ENCODE measurements at regions not wholly inside any gene's neighbourhood (a gene's known extent, or its start where the extent isn't known, plus 50 kb on each side); places are given as distances from the start of the nearest gene placed in this dataset.
"Not testable (repeated sequence)": the region's sequence is repeated elsewhere in the genome, so short reads cannot be mapped to it uniquely, and the experiment has no call there.

DNA sequence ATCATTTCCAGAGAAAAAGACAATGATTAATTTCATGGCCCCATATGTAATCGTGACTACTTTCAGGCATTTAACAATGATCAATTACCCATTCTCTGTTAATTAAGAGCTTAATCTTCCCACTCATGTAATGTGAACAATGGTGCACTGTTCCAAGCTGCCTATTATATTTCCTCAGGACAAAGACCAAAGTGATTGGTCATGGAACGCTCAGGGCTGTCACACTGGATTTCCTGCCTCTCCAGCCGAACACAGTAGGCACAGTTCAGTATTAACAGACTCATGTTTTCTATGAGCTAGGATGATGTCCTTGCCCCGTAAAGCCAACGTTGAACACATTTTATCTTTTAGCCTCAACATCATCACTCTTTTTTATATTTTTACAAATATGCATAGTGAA lies 142.7 kb upstream of the FZD8 start:
- no peak for DNase-seq (ENCODE audit: low spot score)

DNA sequence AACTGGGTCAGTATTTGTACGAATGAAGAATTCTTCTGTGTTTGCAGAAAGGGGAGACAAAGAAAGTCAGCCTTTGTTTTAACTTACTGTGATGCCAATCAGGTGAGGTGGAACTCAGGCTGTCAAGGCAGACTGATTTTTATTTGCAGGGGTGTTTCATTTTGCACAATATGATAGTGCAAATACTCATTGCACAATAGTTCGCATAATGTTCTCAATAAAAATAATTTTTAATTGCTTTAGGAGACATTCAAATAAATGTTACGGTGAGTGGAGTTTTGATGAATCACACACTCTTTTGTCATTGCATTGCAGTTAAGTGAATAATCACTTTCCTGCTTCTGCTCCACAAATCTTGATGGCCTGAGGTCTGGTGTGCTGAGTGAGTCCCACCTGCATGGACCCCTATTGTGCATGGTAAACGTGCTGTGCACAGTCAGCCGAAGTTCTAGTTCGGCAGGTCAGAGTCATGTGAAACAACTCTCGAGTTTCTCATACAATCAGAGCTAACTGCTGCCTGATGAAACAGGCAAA lies 141.3 kb upstream of the FZD8 start:
- DNase-seq (ENCODE audit: low spot score) = no peak

DNA sequence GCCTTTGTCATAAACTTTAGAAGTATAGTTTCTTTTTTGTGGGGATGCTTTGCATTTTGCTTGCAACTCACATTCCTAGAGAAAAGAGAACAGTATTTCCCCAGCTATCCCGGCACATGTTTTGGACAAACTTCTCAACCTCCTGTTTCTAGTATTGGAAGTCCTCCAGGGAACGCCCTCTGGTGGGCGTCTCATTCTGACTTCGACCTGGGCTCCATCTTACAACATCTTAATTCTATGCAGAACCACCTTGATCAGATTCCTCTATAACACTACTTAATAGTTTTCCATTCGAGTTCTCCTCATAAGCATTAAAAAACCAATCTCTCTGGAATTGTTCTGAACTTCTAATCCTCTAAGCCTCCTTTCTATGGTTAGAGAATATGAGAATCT lies 139.5 kb upstream of the FZD8 start:
- no peak for DNase-seq (ENCODE audit: low spot score)

DNA sequence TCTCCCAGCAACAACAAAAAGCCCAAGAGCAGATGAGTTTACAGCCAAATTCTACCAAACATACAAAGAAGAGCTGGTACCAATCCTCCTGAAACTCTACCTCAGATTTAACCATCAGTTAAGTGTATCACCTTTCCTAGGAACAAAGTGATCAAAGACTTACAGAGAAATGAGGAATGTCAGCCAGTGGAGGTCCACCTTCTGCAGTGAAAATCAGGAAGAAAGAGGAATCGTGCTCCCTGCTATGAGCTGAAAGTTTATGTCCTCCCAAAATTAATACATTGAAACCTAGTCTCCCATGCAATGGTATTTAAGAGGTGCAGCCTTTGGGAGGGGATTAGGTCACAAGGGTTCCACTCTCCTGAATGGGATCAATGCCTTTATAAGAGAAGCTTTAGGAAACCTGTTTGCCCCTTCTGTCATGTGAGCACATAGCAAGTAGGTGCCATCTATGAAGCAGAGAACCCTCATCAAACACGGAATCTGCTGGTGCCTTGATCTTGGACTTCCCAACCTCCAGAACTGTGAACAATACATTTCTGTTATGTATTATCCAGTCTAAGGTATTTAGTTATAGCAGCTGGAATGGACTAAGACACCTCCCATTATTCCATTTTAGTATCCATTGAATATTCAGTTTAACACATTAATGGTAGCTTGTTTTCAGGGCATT lies 139.0 kb upstream of the FZD8 start:
- peak; percentile 16 for DNase-seq (ENCODE audit: low spot score)

DNA sequence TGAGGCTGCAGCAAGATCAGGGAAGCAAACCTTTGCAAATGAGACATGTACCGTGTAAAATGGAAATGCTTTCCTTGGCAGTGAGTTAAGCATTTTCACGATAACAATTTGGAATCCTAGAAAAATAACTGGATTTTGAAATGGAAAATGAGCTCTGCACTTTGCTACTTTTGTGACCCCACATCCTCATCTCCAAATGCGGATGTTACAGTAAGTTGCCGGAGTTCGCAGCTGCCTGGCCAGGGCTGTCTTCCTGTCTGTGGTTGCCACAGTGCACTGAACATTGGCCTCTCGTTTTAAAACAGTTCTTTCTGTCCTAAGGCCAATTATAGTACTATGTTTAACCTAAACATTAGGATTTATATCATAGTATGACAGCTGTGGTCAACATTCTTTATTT lies 136.2 kb upstream of the FZD8 start:
- no peak for DNase-seq (ENCODE audit: low spot score)

DNA sequence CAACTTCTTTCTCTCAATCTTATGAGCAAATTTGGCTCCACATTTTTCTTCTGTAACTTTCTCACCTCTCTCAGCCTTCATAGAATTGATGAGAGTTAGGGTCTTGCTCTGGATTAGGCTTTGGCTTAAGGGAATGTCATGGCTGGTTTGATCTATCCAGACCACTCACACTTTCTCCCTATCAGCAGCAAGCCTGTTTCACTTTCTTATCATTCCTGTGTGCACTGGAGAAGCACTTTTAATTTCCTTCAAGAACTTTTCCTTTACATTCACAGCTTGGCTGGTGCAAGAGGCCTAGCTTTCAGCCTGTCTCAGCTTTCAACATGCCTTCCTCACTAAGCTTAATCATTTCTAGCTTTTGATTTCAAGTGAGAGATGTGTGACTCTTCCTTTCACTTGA lies 134.5 kb upstream of the FZD8 start:
- DNase-seq (ENCODE audit: low spot score) = not testable (repeated sequence)

DNA sequence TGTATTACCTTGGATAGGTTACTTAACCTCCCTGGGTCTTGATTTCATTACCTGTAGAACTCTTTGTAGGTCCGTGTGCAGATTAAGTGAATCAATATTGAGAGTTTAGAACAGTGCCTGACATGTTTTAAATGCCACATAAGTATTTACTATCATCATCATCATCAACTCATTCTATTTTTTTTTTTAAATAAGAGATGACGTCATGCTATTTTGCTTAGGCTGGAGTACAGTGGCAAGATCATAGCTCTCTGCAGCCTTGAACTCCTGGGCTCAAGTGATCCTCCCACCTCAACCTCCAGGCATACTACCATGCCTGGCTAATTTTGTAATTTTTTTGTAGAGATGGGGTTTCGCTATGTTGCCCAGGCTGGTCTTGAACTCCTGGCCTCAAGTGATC lies 132.0 kb upstream of the FZD8 start:
- DNase-seq (ENCODE audit: low spot score) = no peak

DNA sequence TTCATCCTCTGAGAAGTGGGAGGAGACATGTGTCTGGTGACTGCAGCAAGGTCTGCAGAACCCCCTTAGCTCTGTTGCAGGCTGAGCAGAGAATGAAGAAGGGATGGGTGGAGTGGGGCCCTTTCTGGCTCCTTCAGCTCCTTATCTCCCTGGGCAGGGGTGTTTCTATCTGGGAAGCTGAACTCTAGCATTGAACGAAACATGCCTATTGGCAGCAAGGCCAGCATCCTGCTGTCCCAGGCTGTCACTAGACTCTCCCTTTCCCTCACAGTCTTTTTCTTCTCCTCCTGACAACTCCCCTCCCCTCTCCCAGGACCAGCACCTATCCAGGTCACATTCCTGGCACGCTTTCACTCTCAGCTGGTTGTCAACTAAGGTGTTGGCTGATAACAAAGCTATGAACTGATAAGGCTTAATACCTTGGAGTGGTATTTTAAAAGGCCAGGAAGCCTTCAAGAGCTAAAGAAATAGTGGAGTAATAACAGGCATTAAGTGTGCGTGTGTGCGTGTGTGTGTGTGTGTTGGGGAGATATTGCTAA lies 128.8 kb upstream of the FZD8 start:
- DNase-seq (ENCODE audit: low spot score) = no peak

DNA sequence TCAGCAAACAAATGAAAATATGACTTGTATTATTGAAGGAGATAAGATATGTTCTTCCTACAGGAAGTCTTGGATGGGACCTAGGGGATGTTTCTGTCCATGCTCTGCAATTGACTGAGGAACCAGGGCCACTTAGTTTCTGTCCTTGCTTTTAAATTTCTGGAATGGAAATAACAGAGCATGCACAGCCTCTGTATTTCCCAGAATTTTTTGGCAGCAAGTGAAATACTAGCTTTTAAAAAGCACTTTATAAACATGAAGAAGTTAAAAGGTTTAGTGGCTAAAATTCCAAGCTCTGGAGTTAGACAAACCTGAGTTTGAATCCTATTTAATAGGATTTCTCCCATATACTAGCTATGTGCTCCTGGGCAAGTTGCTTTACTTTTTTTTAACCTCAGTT lies 127.7 kb upstream of the FZD8 start:
- DNase-seq (ENCODE audit: low spot score) = no peak

DNA sequence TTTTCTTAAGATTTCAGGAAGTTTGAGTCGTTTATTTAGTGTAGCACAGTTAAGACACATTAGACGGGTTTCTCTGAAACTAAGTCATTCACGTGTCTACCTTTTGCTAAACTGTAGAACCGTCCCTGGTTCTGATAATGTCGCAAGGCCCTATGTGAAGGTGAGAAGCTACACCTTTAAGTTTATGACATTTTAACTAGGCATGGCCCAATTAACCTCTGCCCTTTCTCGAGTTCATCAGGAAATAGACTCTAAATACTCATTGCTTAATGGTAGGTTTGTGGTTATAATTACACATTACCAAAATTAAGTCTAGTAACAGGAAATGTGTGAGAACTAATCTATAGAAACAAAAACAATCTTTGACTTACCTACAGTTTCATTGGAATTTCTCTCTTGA lies 126.6 kb upstream of the FZD8 start:
- DNase-seq (ENCODE audit: low spot score) = no peak

DNA sequence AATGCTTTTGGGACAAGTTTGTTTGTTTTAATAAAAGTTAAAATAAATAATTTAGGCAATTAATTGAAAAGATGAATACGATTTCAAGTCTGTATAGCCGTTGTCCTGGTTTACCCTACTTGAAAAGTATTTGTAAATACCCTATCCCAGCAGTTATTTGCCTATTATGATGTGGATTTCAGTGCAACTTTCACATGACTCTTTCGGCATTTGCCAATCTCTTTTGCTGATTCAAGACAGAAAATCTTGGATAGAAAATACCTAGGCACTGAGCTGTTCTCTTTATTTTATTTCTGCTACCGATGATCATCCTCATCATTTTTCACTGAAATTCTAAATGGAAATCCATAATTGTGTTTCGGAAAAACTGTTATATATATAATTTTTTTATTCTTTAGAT lies 125.9 kb upstream of the FZD8 start:
- DNase-seq (ENCODE audit: low spot score) = no peak

DNA sequence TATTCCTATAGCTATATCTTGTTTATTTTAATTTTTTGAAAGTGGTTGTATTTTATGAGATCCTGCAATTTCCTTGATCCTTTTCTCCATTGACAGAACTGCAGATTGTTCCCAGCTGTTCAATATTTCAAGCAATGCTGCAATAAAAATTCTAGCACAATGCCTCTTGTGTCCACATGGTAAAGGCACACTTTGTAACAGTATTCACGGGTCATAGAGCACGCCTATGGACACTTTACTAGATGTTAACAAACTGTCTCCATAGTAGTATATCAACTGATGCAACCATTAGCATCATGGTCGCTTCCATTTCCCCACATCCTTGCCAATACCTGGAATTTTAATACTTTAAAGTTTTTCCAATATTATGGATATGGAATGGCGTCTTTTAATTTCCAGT lies 123.9 kb upstream of the FZD8 start:
- DNase-seq (ENCODE audit: low spot score) = no peak

DNA sequence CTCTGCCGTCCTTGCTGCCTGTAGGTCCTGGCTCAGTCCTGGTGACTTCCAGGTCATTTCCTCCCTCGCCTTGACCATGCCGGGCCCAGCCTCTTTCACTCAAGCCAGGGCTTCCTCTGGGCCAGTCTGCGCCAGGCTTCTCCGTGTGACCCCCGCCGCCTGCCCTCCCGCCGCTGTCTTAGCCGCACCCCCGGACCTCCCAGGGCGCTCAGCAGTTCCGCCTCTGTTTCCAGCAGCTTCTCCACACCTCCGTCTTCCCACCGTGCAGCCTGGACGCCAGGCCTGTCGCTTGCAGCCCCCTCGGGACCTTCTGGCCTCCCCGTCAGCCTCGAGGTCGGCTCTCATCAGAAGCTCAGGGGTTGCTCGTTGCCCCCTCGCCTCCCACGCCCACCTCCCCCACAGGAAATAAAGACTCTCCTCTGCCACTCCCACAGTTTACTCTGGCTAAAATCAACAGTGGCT lies 123.0 kb upstream of the FZD8 start:
- DNase-seq (ENCODE audit: low spot score) = no peak

DNA sequence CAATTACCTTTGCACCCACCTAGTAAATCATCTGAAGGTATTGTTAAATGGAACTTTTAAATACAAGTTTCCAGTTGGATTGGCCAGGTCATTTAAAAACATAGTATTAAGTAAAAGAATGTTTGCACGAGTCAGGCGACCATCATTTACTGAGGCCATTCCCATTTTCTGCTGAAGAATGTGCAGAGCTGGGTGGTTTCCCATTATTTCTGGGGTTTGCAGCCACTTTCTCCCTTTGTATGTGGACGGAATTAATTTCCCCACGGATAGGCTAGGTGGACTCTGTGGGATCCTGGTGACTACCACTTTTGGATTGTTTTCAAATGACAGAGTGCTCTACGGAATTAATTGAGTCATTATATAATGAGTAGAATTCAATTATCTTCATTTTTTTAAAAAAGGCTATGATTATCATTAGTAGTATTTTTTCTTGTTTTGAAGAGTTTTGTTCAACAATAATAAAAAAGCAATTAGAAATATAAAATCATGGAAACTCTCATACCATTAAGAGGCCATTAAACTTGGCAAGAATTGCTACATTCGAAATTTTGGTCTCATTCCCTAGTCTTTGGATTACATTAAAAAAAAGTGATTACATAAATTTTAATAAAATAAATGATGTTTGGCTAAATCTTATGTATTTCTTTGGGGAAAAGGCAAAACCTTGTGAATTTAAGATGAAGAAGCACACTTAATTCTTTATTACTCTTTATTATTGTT lies 120.4 kb upstream of the FZD8 start:
- DNase-seq (ENCODE audit: low spot score) = no peak

DNA sequence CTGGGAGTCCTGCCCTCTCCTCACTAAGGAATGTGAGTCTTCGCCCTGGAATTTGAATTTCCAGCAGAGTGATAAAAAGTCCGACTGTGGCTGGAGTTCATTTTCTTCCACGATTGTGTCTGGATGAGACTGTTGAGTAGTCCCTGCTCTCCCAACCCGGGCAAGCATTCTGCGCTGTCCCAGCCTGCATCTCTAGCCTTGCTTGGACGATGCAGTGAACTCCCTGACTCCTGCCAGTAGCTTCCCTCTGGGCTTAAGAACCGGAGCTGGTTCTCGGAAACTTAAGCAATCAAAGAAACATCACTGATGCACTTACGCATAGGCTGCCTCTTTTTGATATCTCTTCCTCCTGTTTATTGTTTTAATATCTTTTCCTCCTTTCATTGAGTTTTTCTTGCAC lies 116.0 kb upstream of the FZD8 start:
- DNase-seq (ENCODE audit: low spot score) = no peak

DNA sequence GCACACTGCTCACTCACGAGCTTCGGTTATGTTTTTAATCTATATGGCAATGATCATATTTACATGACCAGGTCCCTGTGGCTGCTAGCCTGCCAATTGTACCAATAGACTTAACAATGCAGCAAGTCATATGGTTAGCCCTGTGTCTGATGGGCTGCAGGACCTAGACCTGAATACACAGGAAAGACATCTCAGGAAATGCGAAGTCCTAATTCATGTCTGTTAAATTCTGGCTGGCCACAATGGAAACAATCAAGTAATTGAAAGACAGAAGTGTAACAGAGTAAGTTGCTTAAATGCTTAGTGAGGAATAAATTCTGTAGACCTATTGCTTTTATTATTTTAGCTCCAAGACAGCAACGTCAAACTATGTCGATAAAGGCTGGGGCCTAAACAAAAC lies 112.4 kb upstream of the FZD8 start:
- no peak for DNase-seq (ENCODE audit: low spot score)

DNA sequence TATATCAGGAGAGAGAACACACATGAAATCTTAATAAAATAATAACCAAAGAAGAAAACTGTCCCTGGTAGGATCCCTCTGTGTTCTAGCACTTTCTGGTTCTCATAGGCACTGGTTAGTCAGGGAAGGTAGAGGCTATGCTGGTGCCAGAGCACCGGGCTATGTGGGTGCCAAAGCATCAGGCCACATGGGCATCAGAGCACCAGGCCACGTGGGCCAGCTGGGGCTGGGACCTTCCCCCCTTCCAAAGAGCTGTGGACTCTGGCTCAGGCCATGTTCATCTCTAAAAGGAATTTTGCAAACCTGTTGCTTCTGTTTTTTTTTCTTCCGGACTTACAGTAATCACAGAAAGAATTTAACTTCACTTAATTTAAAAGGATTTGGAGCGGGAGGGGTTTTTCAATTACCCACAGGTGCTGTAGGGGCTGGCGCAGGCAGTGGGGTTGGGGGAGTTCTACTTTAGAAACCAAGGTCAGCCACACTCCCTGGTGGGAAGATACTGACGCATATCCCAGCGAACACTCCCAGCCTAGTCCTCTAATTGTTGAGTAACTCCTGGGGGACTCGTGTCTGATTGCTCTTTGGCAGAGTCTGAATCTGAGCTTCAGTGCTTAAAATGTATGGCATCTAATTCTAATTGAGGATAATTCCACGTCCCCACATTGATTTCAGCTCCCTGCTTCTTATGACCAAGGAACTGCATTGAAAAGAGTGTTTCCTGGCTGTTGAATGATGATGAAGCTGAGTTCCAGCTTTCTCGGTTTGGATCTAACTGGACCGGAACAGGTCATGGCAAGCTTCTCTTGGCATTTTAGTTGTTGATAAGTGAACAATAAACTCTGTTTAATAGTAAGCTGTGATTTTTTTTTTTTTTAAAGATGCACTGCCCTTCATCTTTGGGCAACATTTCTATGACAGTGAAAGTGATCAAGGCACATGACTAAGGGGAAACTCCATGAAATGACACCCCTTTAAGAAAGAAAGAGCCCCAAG lies 110.7 kb upstream of the FZD8 start:
- DNase-seq (ENCODE audit: low spot score) = no peak

DNA sequence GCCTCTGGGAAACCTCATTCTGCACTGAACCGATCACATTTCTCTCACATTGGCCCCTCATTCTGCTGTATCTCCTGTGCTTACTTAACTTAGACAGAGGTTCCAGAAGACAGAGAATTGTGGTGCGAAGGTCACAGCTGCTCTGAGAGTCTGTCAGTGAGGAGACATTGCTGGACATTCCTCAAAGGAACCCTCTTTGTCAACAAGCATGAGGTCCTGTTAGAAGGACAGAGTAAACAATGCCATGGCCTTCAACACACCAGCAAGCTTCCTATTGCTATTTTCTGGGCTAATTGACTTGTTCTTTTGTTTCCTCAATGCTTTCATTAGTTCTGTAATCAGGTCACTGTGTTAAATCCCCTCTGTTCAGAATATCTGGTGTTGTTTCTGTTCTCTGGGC lies 109.3 kb upstream of the FZD8 start:
- no peak for DNase-seq (ENCODE audit: low spot score)

DNA sequence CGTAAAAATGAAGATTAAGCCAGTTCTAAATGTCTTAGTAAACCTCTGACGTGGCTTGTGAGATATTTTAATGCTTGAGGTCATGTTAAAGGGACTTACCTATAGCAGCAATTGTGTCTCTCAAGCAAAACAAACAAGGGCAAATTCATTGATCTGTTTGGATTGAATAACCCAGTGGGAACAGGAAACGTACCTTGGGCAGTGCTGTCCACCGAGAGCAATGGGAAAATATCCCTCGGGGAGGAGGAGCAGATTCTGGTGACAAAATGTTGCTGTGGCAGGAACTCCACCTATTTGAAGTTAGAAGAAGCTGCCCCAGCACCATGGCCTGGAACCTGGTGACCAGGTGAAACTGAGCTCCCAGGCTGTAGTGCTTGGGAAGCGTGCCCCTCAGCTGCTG lies 107.1 kb upstream of the FZD8 start:
- DNase-seq (ENCODE audit: low spot score) = no peak

DNA sequence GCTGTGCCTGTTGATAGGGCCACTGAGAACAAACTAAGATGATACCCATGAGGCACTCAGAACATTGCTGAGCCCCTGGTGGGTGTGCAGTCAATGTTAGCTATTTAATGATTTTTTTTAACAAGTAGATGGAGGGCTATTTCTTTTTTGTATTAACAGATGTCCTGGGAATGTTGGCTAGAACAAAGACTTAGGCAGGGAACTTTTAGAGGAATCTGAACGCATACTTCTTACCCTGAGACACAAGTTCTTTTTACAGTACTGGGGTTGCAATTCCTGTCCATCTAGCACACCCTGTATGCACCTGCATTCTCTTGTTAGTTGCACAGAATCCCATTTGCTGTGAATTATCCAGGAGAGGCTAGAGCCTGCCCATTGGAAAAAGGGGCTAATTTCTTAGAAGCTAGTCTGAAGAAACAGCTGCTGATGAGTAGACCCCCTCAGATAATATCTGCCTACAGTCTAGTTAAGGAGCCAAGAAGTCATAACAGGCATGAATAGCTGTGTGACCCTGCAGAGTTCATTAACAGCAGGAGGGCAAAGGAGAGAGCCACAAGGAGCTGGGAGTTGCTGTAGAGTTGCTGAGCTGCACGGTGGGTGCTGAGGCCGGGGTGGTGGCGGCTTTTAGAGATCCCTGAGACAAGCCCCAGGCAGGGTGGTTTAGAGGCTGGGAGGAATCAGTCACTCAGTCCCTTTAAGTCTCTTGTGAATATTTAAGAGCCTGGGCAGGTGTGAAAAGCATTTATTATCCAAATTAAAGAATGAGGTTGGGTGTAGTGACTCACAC lies 103.7 kb upstream of the FZD8 start:
- DNase-seq (ENCODE audit: low spot score) = no peak

DNA sequence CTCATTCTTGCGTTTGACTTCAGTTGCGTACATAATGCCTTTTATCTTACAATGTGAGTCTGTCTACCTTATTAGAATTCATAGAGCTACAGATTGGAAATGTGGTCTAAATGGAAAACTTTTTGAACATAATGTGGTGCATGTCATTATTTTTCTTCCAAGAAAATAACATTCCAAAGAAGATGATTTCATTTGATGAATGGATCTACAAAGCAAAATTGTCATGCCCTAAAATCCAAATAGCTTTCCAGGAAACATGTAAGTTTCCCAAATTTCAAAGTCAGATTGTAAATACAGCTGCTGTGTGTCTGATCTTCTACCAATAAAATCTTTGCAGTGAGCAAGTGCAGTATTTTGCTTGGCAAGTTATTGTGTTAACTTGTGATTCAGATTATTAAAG lies 101.8 kb upstream of the FZD8 start:
- no peak for DNase-seq (ENCODE audit: low spot score)
